PC-9 (cell line): ENCODE measurements at regions not wholly inside any gene's neighbourhood (a gene's known extent, or its start where the extent isn't known, plus 50 kb on each side); places are given as distances from the start of the nearest gene placed in this dataset.

Experiments
- BruUV-seq: library from RNA; stranded (reverse); fragments of 400-500 nt; replicated peaks from 2 replicates; lab custom pipeline; 2021; lab: Mats Ljungman, UMichigan
- CTCF ChIA-PET: fragments of 300-600 bp; sonication (Branson Sonifier 250); formaldehyde crosslinking; loops from one replicate; lab custom pipeline; 2022; ENCODE audit warnings: antibody characterized with exemption; lab: Charles Lee
- POLR2A ChIA-PET: fragments of 300-600 bp; sonication (Branson Sonifier 250); formaldehyde crosslinking; loops from one replicate; lab custom pipeline; 2022; ENCODE audit warnings: antibody characterized with exemption; ENCODE audit not compliant: unreplicated experiment; lab: Charles Lee
- DNase-seq, 2 experiments: peaks; one replicate each; pipeline versions ENCODE4 v3.0.0 to v3.0.0-alpha.2; 2015 to 2022; ENCODE audit warnings: mixed read lengths in 1 of 2
- H2AFZ ChIP-seq: fragments of 200-600 bp; sonication (generic); 2 replicates; pipeline ENCODE4 v1.8.1; 2017; ENCODE audit warnings: antibody characterized with exemption
- H3F3A ChIP-seq: fragments of 200-600 bp; sonication (generic); 2 replicates; pipeline ENCODE4 v1.8.1; 2017; ENCODE audit warnings: antibody characterized with exemption, mild to moderate bottlenecking, low read depth; ENCODE audit not compliant: insufficient read depth
- H3K27ac ChIP-seq: fragments of 200-600 bp; sonication (generic); 2 replicates; pipeline ENCODE4 v1.6.1; 2016; ENCODE audit warnings: mixed run types
- H3K27me3 ChIP-seq: fragments of 200-600 bp; sonication (generic); 2 replicates; pipeline ENCODE4 v1.6.1; 2016; ENCODE audit warnings: low read depth, mixed run types; ENCODE audit not compliant: insufficient read depth
- H3K36me3 ChIP-seq: fragments of 200-600 bp; sonication (generic); 2 replicates; pipeline ENCODE4 v1.6.1; 2016; ENCODE audit warnings: low read depth, mixed run types
- H3K4me1 ChIP-seq: fragments of 200-600 bp; sonication (generic); replicated peaks from 2 replicates; pipeline ENCODE4 v1.6.1; 2016; ENCODE audit warnings: mixed run types; ENCODE audit not compliant: insufficient read depth
- H3K4me2 ChIP-seq: fragments of 200-600 bp; sonication (generic); 2 replicates; pipeline ENCODE4 v1.6.1; 2017; ENCODE audit warnings: mixed run types
- H3K4me3 ChIP-seq: fragments of 200-600 bp; sonication (generic); 2 replicates; pipeline ENCODE4 v1.6.1; 2016; ENCODE audit warnings: mixed run types
- H3K79me2 ChIP-seq: fragments of 200-600 bp; sonication (generic); 2 replicates; pipeline ENCODE4 v1.6.1; 2017; ENCODE audit warnings: low read depth, mixed run types
- H3K9me2 ChIP-seq: fragments of 200-600 bp; sonication (generic); 2 replicates; pipeline ENCODE4 v1.8.1; 2017; ENCODE audit warnings: mild to moderate bottlenecking; ENCODE audit not compliant: insufficient read depth
- H3K9me3 ChIP-seq: fragments of 200-600 bp; sonication (generic); 2 replicates; pipeline ENCODE4 v1.8.1; 2016; ENCODE audit warnings: low read depth; ENCODE audit not compliant: insufficient read depth
- H4K20me1 ChIP-seq: fragments of 200-600 bp; sonication (generic); 2 replicates; pipeline ENCODE4 v1.8.1; 2017; ENCODE audit not compliant: insufficient read depth
- CTCF ChIP-seq: fragments of 200-600 bp; sonication (generic); conservative IDR thresholded peaks from 2 replicates; pipeline ENCODE4 v1.6.1; 2017; ENCODE audit warnings: mixed run types, antibody characterized with exemption, mild to moderate bottlenecking, moderate library complexity
- EZH2 ChIP-seq: fragments of 200-600 bp; sonication (generic); IDR thresholded peaks from 2 replicates; pipeline ENCODE4 v1.8.0; 2017; ENCODE audit warnings: antibody characterized with exemption, low read depth
- intact Hi-C: fragments of 100-400 bp; cut with micrococcal nuclease; formaldehyde crosslinking; loops from one replicate; pipeline ENCODE4 v1.10.0; 2022; ENCODE audit not compliant: unreplicated experiment

- Histone ChIP-seq H3K9me3 (no peaks in the 10 kb centered on the region), H3F3A (no peaks in the 10 kb centered on the region), H3K27me3 (no peaks in the 10 kb centered on the region), H3K36me3 (no peaks in the 10 kb centered on the region), H4K20me1 (no peaks in the 10 kb centered on the region), H3K4me3 (no peak overlapping the region), H3K4me1 (no peaks in the 10 kb centered on the region), H3K4me2 (no peak overlapping the region), H3K27ac (no peak overlapping the region), H2AFZ (no peak overlapping the region), H3K79me2 (no peaks in the 10 kb centered on the region), H3K9me2 (no peaks in the 10 kb centered on the region)
- intact Hi-C loops = no loop called here
- POLR2A ChIA-PET = no interaction called here
- DNase-seq = no peak
- TF ChIP-seq EZH2 (no peak), CTCF (no peak)
- BruUV-seq = no TSS peak
- CTCF ChIA-PET = no interaction called here
These were observed 238.1 kb upstream of the SETMAR start for GRCh38 chr3:4065085-4065484.

GRCh38 chr3:4065554-4065953 is 237.6 kb upstream of the SETMAR start:
- H3F3A ChIP-seq = no peaks in the 10 kb centered on the region
- no peak for DNase-seq
- no peak for TF ChIP-seq CTCF
- TF ChIP-seq EZH2 = no peak
- no peaks in the 10 kb centered on the region for H3K36me3 ChIP-seq
- H3K4me3 ChIP-seq = no peak overlapping the region
- no peaks in the 10 kb centered on the region for H3K4me1 ChIP-seq
- H3K4me2 ChIP-seq = no peak overlapping the region
- BruUV-seq = no TSS peak
- no peaks in the 10 kb centered on the region for H3K27me3 ChIP-seq
- no peak overlapping the region for H2AFZ ChIP-seq
- no peaks in the 10 kb centered on the region for H3K9me3 ChIP-seq
- intact Hi-C loops = no loop called here
- H3K79me2 ChIP-seq = no peaks in the 10 kb centered on the region
- ChIA-PET CTCF (no interaction called here), POLR2A (no interaction called here)
- no peaks in the 10 kb centered on the region for H3K9me2 ChIP-seq
- no peak overlapping the region for H3K27ac ChIP-seq
- H4K20me1 ChIP-seq = no peaks in the 10 kb centered on the region

GRCh38 chr3:4067893-4068292 is 235.3 kb upstream of the SETMAR start:
- no peak for DNase-seq
- ChIA-PET CTCF (no interaction called here), POLR2A (no interaction called here)
- Histone ChIP-seq H3K36me3 (no peaks in the 10 kb centered on the region), H3K9me3 (no peaks in the 10 kb centered on the region), H4K20me1 (no peaks in the 10 kb centered on the region), H2AFZ (no peak overlapping the region), H3F3A (no peaks in the 10 kb centered on the region), H3K4me2 (no peak overlapping the region), H3K9me2 (no peaks in the 10 kb centered on the region), H3K79me2 (no peaks in the 10 kb centered on the region), H3K27me3 (no peaks in the 10 kb centered on the region), H3K4me3 (no peak overlapping the region), H3K27ac (no peak overlapping the region), H3K4me1 (no peaks in the 10 kb centered on the region)
- no TSS peak for BruUV-seq
- no peak for TF ChIP-seq CTCF
- TF ChIP-seq EZH2 = no peak
- intact Hi-C loops = no loop called here
